Cardiac fibroblast (primary cell): ENCODE measurements at regions not wholly inside any gene's neighbourhood (a gene's known extent, or its start where the extent isn't known, plus 50 kb on each side); places are given as distances from the start of the nearest gene placed in this dataset.

Experiments used
- DNase-seq, 2 donors: peaks; one replicate each; pipeline versions ENCODE4 v3.0.0 to v3.0.0-alpha.2; 2010; ENCODE audit warnings: low read depth in 2 of 2
- H3K4me3 ChIP-seq, 2 donors: replicated peaks in 1 of 2; 1 replicate in 1 of 2; 2 replicates in 1 of 2; pipeline ENCODE4 v1.5.1; 2011; ENCODE audit warnings: low read depth in 2 of 2, low read length in 2 of 2, mild to moderate bottlenecking in 2 of 2, moderate library complexity in 1 of 2
- TF ChIP-seq, protein P1 (sequence below): IDR thresholded peaks from one replicate; pipeline ENCODE4 v1.5.1; 2011; ENCODE audit warnings: low read depth, mild to moderate bottlenecking, low read length, inconsistent platforms

DNA sequence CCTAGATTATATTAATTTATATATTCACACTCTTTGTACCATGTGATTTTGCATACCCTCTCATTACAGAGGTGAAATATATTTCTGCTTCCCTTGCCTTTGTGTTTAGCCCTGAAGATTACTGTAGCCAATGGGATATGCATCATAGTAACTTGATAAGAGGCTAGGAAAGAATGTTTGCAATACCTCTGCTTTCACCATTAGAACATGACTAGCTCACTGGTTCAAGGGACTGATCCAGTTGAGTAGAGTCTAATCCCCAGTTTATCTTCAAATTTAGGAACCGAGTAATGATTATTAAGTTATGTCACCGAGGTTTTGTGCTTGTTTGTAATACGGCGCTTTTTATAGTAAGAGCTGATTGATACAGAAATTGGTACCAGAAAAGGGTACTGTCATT lies 552.6 kb upstream of the GJE1 start:
- DNase-seq, result no peak
- TF ChIP-seq, protein P1, sequence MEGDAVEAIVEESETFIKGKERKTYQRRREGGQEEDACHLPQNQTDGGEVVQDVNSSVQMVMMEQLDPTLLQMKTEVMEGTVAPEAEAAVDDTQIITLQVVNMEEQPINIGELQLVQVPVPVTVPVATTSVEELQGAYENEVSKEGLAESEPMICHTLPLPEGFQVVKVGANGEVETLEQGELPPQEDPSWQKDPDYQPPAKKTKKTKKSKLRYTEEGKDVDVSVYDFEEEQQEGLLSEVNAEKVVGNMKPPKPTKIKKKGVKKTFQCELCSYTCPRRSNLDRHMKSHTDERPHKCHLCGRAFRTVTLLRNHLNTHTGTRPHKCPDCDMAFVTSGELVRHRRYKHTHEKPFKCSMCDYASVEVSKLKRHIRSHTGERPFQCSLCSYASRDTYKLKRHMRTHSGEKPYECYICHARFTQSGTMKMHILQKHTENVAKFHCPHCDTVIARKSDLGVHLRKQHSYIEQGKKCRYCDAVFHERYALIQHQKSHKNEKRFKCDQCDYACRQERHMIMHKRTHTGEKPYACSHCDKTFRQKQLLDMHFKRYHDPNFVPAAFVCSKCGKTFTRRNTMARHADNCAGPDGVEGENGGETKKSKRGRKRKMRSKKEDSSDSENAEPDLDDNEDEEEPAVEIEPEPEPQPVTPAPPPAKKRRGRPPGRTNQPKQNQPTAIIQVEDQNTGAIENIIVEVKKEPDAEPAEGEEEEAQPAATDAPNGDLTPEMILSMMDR, result no peak
- no peak overlapping the region for H3K4me3 ChIP-seq

GRCh38 chr6:141576751-141577150 lies 556.0 kb upstream of the GJE1 start:
- no peak overlapping the region for H3K4me3 ChIP-seq
- DNase-seq, result no peak
- TF ChIP-seq, protein P1, result no peak

DNA sequence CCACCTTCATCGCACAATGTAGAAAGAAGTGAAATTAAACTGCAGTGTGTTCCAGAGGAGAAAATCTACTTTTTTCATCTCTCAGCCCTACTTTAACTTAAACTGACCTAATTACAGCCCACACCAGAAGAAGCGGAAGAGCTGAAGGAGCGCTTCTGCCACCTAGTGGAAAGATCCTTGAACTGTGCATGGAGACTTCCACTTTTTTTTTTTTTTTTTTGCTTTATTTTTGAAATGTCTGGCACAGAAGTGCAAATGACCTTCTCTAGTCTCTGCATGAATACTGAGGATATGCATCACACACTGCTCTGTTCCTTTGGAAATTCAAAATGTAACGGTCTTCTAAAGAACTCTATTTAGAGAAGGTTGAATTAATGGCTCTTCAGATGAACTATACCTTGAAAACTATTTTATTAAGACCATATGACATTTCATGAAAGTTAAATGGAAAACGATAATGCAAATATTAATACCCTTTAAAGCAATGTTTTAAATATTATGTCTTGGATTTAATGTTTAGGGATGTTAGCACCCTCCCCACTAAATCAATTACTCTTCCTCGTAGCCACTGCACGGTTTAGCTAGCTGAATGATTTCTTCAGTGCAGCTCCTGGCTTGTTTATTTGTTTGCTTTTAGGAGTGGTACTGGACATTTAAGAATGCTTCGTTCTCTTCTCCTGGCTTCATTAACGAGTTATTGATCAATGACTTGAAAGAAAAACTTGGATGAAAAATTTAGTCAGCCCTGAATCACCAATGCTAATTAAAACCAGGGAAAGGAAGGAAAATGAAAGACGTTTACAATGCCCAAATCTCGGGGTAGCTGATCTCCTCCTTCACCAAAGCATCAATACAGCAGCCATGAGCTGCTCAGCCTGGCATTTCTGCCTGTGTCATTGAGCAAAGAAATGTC lies 569.6 kb upstream of the GJE1 start:
- peak overlapping the region in 1 of 2 donors; percentile 5 for H3K4me3 ChIP-seq
- DNase-seq, result peak; percentile 97
- TF ChIP-seq, protein P1, result peak; percentile 75

DNA sequence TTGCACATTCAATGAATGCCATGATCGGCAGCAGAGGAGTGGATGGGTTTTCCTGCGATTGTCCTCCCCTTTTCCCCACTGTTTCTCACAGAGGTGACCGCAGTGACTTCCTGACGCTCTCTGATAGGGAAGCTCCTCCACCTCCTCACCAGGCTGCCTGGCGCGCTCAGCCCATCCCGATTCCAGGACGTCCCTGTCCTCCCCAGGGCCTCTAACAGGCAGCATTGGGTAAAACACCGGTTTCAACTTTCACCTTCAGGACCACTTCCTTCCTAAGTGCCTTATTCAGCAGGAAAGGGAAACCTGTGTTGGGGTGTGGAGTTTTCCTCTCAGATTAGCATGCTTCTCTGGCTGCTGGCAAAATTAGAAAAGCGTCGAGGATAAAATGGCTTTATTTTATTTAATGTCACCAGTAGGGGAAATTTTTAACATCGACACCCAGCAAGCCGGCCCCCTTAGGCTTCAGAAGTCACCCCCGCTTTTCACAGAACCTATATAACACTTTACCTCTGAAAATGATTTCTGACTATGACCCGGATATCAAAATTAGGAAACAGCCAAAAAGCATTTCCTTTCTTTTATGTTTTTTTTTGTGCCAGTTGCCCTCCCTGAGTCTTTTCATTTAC lies 570.4 kb upstream of the GJE1 start:
- H3K4me3 ChIP-seq, result peak overlapping the region; percentile 5 to 19
- DNase-seq, result no peak
- TF ChIP-seq, protein P1, result peak; percentile 2

GRCh38 chr6:141561154-141561553 lies 571.6 kb upstream of the GJE1 start:
- TF ChIP-seq, protein P1, result no peak
- DNase-seq, result no peak

DNA sequence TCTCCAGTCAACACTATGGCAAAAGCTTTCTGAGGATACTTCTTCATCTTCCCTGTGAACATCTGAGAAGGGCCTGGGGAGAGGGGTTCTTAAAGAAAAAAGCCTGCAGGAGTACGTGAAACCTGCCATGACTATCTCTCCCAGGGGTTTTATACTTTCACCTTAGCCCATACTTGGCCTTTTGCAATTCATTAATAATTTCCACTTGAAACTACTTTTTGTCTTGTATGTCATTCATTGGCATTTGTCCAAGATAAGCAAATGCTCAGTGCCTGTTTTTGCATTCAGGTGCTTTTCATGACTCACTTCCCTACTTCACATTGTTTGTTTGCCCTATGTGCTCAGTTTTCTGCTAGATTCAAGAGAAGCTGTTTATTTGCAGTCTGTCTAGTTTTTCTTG lies 580.3 kb upstream of the GJE1 start:
- peak; percentile 83 to 97 for DNase-seq
- TF ChIP-seq, protein P1, result no peak
- no peak overlapping the region for H3K4me3 ChIP-seq

More at GRCh38 chr6:141561154-141561553, 571.6 kb upstream of the GJE1 start:
- no peak overlapping the region for H3K4me3 ChIP-seq
